Stimulated activated naive CD8-positive, alpha-beta T cell treated with anti-CD3 and anti-CD28 coated beads, Interleukin-15, Interleukin-2, amounts not matched to agents 100 ng/mL and 50 ng/mL, for 24 hours (primary cell): ENCODE measurements at regions not wholly inside any gene's neighbourhood (a gene's known extent, or its start where the extent isn't known, plus 50 kb on each side); places are given as distances from the start of the nearest gene placed in this dataset.
"Not testable (repeated sequence)": the region's sequence is repeated elsewhere in the genome, so short reads cannot be mapped to it uniquely, and the experiment has no call there.

Experiments used
- H3K27ac Mint-ChIP-seq: one replicate; pipeline ENCODE4 v1.8.0; 2021; ENCODE audit warnings: mild to moderate bottlenecking, mixed read lengths
- H3K27me3 Mint-ChIP-seq: one replicate; pipeline ENCODE4 v1.8.0; 2021; ENCODE audit warnings: mixed read lengths
- H3K36me3 Mint-ChIP-seq: one replicate; pipeline ENCODE4 v1.8.0; 2021; ENCODE audit warnings: low read depth, mixed read lengths
- H3K4me1 Mint-ChIP-seq: one replicate; pipeline ENCODE4 v1.8.0; 2021; ENCODE audit warnings: low read depth, mixed read lengths
- H3K4me3 Mint-ChIP-seq: one replicate; pipeline ENCODE4 v1.8.0; 2021; ENCODE audit warnings: mild to moderate bottlenecking, mixed read lengths
- H3K9me3 Mint-ChIP-seq: one replicate; pipeline ENCODE4 v1.8.0; 2021; ENCODE audit warnings: mixed read lengths

DNA sequence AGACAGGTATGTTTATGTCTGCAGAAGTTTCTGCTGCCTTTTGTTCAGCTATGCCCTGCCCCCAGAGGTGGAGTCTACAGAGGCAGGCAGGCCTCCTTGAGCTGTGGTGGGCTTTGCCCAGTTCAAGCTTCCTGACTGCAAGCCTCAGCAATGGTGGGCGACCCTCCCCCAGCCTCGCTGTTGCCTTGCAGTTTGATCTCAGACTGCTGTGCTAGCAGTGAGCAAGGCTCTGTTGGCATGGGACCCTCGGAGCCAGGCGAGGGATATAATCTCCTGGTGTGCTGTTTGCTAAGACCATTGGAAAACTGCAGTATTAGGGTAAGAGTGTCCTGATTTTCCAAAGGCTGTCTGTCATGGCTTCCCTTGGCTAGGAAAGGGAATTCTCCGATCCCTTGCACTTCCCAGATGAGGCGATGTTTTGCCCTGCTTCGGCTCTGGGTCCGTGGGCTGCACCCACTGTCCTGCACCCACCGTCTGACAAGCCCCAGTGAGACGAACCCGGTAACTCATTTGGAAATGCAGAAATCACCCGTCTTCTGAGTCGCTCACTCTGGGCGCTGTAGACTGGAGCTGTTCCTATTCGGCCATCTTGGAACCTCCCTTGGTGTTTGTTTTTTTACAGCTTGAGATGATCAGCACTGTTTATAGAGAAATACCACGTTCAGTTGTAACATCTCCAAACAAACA is 2705.5 kb upstream of the PCDH20 start:
- H3K27me3 Mint-ChIP-seq = not testable (repeated sequence)

DNA sequence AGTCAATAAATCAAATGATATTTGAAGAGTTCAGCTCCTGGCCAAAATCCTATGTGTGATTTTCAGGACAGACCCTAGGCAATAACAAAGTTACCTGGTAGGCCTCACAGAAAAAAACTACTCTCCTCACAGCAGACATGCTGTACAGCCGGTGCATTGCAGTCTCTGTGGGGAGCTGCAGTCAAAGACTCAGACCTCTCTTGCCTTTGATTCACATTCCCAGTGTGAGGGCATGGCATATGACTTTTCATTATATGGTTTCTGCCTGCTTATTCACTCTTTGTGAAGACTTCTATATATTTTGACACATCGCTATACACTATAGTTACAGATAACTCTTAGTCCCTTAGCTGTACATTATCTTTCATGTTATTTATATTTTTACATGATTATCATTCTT is 2684.3 kb upstream of the PCDH20 start:
- H3K9me3 Mint-ChIP-seq = peaks cover 3% of the 10 kb centered on the region
- H3K27ac Mint-ChIP-seq = no peak overlapping the region
- no peaks in the 10 kb centered on the region for H3K36me3 Mint-ChIP-seq
- no peaks in the 10 kb centered on the region for H3K27me3 Mint-ChIP-seq
- no peaks in the 10 kb centered on the region for H3K4me1 Mint-ChIP-seq
- H3K4me3 Mint-ChIP-seq = no peak overlapping the region

More for the DNA sequence above, 2705.5 kb upstream of the PCDH20 start:
- H3K27ac Mint-ChIP-seq, H3K4me1 Mint-ChIP-seq, H3K4me3 Mint-ChIP-seq, H3K36me3 Mint-ChIP-seq: not testable (repeated sequence)
- H3K9me3 Mint-ChIP-seq = peaks cover 13% of the 10 kb centered on the region

DNA sequence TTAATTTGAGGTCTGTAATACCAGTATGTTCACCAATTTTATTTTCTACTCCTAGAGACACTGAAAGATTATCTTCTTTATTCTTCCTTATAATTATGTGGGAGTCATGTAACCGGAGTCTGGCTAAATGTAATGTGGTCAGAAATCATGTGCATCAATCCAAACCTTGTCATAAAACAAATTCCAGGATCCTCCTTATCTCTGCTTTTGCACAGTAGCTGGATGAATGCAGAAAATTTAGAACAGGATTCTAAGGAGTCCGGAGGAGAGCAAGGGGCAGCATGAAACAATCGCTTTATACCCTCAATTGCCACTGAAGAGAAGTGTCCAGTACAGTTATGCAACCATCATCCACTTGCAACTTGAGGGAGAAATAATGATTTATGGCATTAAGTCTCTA is 2674.7 kb upstream of the PCDH20 start:
- H3K4me1 Mint-ChIP-seq = no peaks in the 10 kb centered on the region
- peaks cover 28% of the 10 kb centered on the region for H3K9me3 Mint-ChIP-seq
- no peaks in the 10 kb centered on the region for H3K27me3 Mint-ChIP-seq
- no peaks in the 10 kb centered on the region for H3K36me3 Mint-ChIP-seq
- no peak overlapping the region for H3K4me3 Mint-ChIP-seq
- no peak overlapping the region for H3K27ac Mint-ChIP-seq

DNA sequence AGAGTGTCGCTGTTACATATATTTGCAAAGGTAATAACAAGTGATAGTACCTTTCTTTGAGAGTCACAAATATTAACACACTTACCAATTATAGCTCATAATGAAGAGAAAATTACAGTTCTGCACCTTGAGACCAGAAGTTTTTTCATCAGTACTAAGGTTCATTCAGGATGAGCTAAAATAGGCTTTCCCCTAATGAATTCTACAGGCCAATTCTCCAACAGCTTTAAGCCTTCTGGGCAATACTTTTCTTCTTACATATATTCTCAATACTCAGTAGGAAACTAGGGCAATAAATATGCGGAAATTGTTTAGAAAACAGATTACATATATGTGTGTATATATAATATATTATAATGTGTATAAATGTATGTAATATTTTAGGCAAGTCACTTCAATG is 2672.8 kb upstream of the PCDH20 start:
- Mint-ChIP-seq H3K4me3 (no peak overlapping the region), H3K9me3 (peaks cover 25% of the 10 kb centered on the region), H3K27ac (no peak overlapping the region), H3K4me1 (no peaks in the 10 kb centered on the region), H3K27me3 (no peaks in the 10 kb centered on the region), H3K36me3 (no peaks in the 10 kb centered on the region)

DNA sequence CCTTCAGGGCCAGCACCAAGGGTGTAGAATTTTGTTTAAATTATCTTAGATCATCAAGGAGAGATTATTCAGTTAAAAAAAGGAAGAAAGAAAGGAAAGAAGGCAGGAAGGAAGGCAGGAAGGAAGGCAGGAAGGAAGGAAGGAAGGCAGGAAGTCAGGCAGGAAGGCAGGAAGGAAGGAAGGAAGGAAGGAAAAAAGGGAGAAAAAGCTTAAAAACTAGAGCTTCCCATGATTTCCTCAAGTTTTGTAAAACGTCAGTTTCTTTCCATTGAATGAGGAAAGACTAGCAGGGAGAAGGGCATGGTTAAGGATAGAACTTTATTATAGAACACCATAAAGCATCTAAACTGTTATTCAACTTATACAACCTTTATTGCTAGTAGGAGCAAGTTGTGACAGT is 2672.0 kb upstream of the PCDH20 start:
- Mint-ChIP-seq H3K4me3 (no peak overlapping the region), H3K4me1 (no peaks in the 10 kb centered on the region), H3K27ac (no peak overlapping the region), H3K27me3 (no peaks in the 10 kb centered on the region), H3K9me3 (peaks cover 27% of the 10 kb centered on the region), H3K36me3 (no peaks in the 10 kb centered on the region)

DNA sequence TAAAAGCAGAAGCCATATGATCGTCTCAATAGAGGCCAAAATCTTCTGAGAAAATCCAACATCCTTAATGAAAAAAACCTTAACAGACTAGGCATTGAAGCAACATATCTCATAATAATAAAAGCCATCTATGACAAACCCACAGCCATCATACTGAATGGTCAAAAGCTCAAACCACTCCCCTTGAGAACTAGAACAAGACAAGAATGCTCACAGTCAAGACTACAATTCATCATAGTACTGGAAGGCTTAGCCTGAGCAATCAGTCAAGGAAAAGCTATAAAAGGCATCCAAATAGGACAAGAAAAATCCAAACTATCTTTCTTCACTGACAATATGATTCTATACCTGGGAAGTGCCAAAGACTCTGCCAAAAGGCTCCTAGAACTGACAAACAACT is 2668.2 kb upstream of the PCDH20 start:
- Mint-ChIP-seq H3K4me1 (no peaks in the 10 kb centered on the region), H3K27ac (no peak overlapping the region), H3K4me3 (no peak overlapping the region), H3K36me3 (no peaks in the 10 kb centered on the region), H3K9me3 (peaks cover 20% of the 10 kb centered on the region), H3K27me3 (no peaks in the 10 kb centered on the region)

DNA sequence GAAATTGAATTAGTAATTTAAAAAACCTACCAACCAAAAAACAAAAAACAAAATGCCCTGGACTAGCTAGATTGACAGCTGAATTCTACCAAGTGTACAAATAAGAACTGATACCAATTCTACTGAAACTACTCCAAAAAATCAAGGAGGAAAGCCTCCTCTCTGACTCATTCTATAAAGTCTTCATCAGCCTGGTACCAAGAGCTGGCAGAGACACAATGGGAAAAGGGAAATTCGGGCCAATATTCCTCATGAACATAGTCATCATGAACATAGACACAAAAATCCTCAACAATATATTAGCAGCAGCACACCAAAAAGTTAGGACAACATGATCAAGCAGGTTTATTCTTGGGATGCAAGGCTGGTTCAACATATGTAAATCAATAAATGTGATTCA is 2667.7 kb upstream of the PCDH20 start:
- Mint-ChIP-seq H3K9me3 (peaks cover 20% of the 10 kb centered on the region), H3K36me3 (no peaks in the 10 kb centered on the region), H3K4me1 (no peaks in the 10 kb centered on the region), H3K27ac (no peak overlapping the region), H3K27me3 (no peaks in the 10 kb centered on the region), H3K4me3 (no peak overlapping the region)

DNA sequence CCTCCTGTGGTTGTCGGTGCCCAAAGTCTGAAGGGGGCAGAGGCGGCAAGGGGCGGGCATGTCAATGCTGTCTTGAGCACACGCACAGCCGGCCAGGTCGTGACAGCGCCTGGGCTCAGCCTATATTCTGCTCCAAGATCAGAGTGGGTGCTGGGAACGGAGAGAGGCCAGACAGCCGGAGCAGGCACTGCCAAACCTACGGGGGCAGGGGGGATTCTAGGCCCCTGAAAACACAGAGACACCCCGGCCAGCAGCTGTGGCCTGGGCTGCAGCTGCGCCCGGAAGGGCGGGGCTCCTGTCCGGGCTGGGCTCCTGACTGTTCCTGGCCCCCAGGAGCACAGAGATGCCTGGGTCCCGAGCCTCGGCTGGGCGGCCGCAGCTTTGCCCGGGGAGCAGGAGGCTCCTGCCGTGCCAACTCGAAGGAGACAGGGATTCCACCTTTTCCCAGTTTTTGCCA is 2662.9 kb upstream of the PCDH20 start:
- H3K36me3 Mint-ChIP-seq = no peaks in the 10 kb centered on the region
- H3K27me3 Mint-ChIP-seq = no peaks in the 10 kb centered on the region
- H3K27ac Mint-ChIP-seq = no peak overlapping the region

DNA sequence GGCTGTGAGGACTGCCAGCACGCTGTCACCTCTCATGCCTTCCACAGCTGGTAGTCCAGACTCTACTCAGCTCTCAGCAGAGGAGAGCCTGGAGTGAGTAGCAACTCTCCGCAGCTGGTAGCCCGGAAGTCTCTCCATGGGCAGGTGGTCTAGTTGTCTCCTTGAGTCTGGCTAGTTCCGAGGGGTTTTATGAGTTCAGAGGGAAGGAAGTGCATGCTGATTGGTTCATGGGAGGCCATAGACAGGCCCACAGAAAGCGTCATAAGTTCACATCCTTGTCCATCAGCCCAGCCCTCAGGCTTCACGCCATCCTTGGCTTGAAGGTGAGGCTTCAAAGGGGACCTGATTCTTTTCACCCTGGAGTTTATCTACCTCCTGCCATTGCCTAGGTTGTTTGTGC is 2662.4 kb upstream of the PCDH20 start:
- Mint-ChIP-seq H3K9me3 (peaks cover 8% of the 10 kb centered on the region), H3K27ac (no peak overlapping the region), H3K4me1 (no peaks in the 10 kb centered on the region), H3K36me3 (no peaks in the 10 kb centered on the region), H3K4me3 (no peak overlapping the region), H3K27me3 (no peaks in the 10 kb centered on the region)

More for the DNA sequence above, 2662.9 kb upstream of the PCDH20 start:
- no peaks in the 10 kb centered on the region for H3K4me1 Mint-ChIP-seq
- H3K9me3 Mint-ChIP-seq = peaks cover 8% of the 10 kb centered on the region
- no peak overlapping the region for H3K4me3 Mint-ChIP-seq

DNA sequence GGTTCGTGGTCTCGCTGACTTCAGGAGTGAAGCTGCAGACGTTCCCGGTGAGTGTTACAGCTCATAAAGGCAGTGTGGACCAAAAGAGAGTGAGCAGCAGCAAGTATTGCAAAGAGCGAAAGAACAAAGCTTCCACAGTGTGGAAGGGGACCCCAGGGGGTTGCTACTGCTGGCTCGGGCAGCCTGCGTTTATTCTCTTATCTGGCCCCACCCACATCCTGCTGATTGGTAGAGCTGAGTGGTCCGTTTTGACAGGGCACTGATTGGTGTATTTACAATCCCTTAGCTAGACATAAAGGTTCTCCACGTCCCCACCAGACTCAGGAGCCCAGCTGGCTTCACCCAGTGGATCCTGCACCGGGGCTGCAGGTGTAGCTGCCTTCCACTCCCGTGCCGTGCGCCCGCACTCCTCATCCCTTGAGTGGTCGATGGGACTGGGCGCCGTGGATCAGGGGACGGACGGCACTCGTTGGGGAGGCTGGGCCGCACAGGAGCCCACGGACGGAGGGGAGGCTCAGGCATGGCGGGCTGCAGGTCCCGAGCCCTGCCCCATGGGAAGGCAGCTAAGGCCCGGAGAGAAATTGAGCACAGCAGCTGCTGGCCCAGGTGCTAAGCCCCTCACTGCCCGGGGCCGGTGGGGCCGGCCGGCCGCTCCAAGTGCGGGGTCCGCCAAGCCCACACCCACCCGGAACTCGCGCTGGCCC is 2661.6 kb upstream of the PCDH20 start:
- H3K9me3 Mint-ChIP-seq, H3K4me3 Mint-ChIP-seq, H3K27ac Mint-ChIP-seq, H3K4me1 Mint-ChIP-seq, H3K36me3 Mint-ChIP-seq, H3K27me3 Mint-ChIP-seq: not testable (repeated sequence)

DNA sequence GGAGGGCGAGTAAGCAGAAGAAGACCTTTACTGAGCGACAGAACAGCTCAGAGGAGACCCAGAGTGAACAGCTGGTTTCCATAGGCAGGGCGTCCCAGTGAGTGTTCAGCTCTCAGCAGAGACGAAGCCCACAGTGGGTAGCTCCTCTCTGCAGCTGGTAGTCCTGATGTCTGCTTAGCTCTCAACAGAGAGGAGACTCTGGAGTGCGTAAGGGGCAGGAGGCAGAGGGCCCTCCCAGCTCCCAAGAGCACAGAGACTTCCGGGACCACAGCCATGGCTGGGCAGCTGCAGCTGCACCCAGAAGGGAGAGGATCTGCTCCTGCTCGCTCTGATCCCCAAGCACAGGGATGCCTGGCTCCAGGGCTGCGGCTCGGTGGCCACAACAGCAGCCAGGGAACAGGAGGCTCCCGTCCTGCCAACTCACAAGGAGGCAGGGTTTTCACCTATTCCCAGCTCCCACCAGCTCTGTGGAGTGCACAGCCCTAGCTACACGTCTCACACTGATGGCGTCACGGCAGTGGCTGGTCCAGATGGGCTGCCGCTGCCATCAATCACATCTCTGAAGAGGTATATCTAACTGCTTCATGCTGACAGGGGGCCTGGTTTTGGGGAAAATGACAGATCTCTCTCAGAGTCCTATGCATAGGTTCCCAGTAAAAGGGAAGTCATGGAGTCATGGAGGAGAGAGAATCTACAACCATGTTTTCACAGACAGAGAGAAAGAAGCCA is 2660.1 kb upstream of the PCDH20 start:
- Mint-ChIP-seq H3K9me3 (no peaks in the 10 kb centered on the region), H3K4me1 (no peaks in the 10 kb centered on the region), H3K36me3 (no peaks in the 10 kb centered on the region)

DNA sequence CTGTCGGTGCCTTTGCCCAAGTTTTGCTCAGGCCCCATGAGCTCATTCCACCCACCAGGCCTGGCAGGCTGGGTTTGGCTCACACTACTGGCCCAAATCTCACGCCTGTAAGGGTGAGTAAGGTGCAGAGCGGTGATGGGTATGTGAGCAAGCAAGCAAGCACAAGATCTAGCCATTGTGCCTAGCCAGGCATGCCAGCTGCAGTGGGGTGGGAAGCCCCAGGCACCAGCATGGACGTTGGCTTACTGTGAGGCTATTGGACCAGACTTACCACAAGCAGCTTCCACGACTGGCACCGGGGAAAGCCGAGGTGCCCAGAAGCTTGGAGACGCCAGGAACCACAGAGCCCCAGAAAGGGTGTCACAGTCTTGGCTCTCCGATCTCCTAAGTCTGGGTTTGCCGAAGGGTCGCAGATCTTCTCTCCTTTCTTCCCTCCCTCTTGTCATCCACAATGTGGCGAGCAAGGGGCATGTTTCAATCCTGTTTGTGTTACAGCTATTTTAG is 2659.4 kb upstream of the PCDH20 start:
- Mint-ChIP-seq H3K36me3 (no peaks in the 10 kb centered on the region), H3K9me3 (no peaks in the 10 kb centered on the region), H3K4me1 (no peaks in the 10 kb centered on the region), H3K27me3 (no peaks in the 10 kb centered on the region), H3K27ac (no peak overlapping the region), H3K4me3 (no peak overlapping the region)

More for the DNA sequence above, 2660.1 kb upstream of the PCDH20 start:
- H3K27me3 Mint-ChIP-seq = no peaks in the 10 kb centered on the region
- no peak overlapping the region for H3K4me3 Mint-ChIP-seq
- no peak overlapping the region for H3K27ac Mint-ChIP-seq

DNA sequence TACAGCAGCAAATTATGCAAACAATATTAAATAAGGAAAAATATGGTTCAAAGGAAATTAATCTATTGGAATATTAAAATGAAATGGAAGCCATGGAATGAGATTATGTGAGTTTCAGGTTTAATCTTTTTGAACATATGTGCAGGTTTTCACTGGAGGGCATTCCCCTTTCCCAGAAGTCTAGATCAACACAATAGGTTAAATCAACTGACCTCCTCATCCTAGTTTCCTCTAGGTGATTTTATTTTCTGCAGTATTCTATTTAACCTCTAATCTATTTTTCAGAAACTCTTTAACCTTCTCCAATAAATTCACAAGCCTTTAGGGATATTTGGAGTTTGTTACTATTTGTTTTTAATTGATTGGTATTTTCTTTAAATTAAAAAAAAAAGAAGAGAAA is 2657.6 kb upstream of the PCDH20 start:
- no peaks in the 10 kb centered on the region for H3K27me3 Mint-ChIP-seq
- no peaks in the 10 kb centered on the region for H3K9me3 Mint-ChIP-seq
- no peaks in the 10 kb centered on the region for H3K4me1 Mint-ChIP-seq
- H3K36me3 Mint-ChIP-seq = no peaks in the 10 kb centered on the region
- H3K4me3 Mint-ChIP-seq = no peak overlapping the region
- H3K27ac Mint-ChIP-seq = no peak overlapping the region

DNA sequence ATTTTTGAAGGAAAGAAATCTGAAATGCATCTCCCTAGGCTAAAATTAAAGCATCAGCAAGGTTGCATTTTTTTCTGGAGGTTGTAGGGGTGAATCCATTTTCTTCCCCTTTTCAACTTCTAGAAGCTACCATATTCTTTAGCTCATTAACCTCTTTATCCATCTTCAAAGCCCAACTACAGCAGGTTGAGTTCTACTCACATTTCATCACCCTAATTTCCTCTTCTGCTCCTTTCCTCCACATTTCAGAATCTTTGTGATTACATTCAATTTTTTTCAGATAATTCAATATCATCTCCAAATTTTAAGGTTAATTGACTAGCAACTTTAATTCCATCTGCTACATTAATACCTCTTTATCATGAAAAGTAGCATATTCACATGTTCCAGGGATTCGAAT is 2655.7 kb upstream of the PCDH20 start:
- no peaks in the 10 kb centered on the region for H3K9me3 Mint-ChIP-seq
- H3K27me3 Mint-ChIP-seq = no peaks in the 10 kb centered on the region
- H3K27ac Mint-ChIP-seq = no peak overlapping the region
- H3K36me3 Mint-ChIP-seq = no peaks in the 10 kb centered on the region
- H3K4me1 Mint-ChIP-seq = no peaks in the 10 kb centered on the region
- H3K4me3 Mint-ChIP-seq = no peak overlapping the region

DNA sequence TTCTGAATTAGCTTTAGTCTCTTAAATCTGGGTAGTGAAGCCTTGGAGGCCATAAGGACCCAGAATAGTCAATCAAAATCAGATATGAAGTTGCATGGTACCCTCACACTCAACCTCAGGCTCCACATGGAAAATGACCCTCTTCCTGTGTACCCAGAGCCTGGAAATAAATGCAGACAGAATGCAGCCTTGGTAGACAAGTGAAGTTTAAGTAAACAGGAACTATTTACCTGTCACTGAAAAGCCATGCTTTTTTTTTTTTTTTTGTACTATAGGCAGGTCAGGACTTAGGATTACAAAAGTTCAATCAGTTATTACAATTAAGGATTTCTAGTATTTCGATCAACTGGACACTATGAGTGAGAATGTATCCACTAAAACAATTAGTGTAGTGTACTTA is 2654.2 kb upstream of the PCDH20 start:
- H3K36me3 Mint-ChIP-seq = no peaks in the 10 kb centered on the region
- H3K27me3 Mint-ChIP-seq = no peaks in the 10 kb centered on the region
- no peak overlapping the region for H3K27ac Mint-ChIP-seq
- H3K4me3 Mint-ChIP-seq = no peak overlapping the region
- H3K4me1 Mint-ChIP-seq = no peaks in the 10 kb centered on the region
- H3K9me3 Mint-ChIP-seq = no peaks in the 10 kb centered on the region
